NCI-H2171 (cell line): ENCODE measurements at regions not wholly inside any gene's neighbourhood (a gene's known extent, or its start where the extent isn't known, plus 50 kb on each side); places are given as distances from the start of the nearest gene placed in this dataset.

Source experiments
- DNase-seq: peaks from one replicate; lab custom pipeline; 2025; lab: John Stamatoyannopoulos, UW

DNA sequence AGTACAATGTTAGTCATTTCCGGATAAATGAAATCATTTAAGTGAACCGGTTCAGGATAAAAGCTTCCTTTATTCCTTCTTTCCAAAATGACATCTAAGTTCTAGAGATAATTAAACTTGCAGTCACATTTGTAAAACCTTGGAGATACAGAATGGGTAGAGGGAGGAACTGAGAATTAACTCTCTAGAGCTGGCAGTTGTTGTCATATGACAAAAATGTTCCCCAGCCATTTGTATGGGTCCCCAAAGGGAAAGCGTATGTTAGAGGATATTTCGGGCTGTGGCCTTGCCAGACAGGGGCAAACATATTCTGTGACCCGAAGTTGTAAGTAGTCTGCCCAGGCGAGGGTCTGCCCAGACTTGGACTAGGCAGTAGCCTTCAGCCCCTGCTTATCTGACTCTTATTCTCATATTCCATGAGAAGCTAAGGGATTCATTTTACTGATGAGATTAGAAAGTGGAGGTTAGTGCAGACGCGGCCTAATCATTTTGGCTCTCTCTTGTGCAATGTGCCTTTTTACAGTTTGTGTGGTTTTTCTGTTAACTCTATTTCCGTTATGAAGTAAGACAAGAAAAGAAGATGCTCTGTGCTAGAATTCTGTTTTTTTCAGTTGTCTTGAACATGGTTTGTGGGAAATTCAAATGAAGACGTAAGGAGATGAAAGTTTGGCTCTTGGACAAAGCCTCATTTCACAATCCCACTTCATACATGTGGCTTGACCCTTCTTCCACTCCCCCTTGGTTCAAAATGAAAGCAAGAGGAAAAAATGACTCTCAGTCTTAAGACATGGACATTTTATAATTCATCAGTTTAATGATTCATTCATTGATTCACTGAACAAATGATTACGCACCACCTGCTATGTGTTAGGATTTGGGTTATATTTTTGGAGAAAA is 2394.2 kb upstream of the AGA start:
- DNase-seq: no peak

DNA sequence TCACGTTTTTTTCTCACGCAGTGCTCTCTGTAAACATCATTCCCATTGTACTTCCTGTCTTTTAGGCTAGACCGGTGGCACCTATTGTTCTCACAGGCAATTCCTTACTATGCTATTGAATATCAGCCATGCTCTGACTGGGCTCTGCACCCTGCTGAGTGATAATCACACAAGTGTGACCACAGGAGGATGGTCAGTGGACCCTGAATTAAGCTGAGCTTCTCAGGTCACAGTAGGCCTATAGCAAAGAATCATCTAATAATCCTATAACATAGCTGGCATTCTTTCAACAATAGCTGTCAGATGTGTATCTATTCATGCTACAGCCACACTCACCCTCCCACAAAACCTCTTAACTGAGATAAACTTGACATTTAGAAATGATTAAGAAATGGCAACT is 2399.8 kb upstream of the TENM3 start:
- no peak for DNase-seq

GRCh38 chr4:179855469-179855868 is 2387.7 kb upstream of the TENM3 start:
- no peak for DNase-seq

DNA sequence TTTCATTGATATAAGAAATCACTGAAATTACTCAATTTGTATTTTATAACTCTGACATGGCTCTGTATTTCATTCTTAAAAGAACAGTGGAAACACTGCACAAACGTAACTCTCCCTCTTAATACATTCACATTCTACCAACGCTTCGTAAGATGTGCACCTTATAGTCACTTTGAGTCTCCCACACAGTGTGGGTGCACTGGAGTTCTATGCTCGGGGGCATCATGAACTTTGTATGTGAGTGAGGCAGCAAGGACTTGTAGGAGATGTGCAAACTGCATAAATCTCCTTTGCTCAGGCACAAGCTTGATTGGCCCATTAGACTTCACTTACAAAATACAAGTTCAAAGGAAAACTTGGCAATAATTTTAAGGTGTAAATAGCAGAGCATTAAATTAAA is 2385.0 kb upstream of the TENM3 start:
- no peak for DNase-seq

GRCh38 chr4:179867300-179867878 is 2375.8 kb upstream of the TENM3 start:
- DNase-seq: no peak

DNA sequence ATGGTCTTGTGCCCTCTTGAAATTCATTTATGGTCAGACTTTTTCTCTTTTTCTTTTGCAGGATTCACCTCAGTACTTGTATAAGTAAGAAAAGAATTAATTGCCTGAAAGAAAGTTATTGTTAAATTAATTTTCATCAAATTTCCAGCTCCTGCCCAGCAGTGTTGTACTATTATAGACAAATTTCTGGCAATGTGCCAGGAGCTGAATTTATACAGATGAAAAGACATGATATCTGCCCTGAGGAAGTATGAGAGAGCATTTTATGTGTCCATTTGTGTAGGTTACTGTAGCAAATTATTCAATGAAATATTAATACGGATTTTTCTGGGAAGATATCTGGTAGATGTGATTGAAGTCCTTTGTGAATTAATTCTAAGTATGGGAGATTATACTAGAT is 2371.5 kb upstream of the TENM3 start:
- no peak for DNase-seq

GRCh38 chr4:179872755-179873154 is 2370.4 kb upstream of the TENM3 start:
- DNase-seq: no peak

GRCh38 chr4:179880756-179881155 is 2362.4 kb upstream of the TENM3 start:
- DNase-seq: no peak

DNA sequence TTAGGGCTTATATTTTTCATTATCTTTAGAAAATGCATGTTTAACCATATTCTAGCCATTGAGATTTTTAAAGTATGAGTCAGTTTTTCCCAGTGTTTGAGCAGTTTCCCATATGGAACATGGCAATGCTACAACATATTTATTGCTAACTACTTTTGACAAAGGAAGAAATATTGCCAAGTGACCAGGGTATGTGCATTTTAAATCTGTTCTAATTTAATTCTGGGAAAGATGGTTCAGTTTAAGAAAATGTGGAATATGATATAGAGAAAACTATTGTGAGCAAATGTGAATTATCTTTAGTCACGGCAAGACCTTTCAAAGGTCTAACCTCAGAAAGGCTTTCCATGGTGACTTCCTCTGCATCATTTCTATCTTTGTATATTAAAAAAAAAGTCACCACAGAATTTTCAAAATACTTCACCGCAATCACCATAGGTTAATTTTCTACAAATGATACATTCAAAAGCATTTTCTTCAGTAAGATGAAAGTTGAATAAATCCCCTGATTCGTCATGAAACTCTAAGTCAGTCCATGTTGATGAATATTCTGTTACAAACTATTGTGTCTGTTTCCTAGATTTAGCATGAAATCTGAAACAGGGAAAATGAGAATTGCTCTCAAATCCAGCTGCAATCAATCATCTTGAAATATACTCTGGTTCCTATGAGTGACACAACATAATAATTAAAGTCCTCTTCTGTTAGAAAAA is 2349.0 kb upstream of the TENM3 start:
- DNase-seq: no peak

GRCh38 chr4:179919587-179919986 is 2323.6 kb upstream of the TENM3 start:
- DNase-seq: no peak

GRCh38 chr4:179927473-179927872 is 2315.7 kb upstream of the TENM3 start:
- no peak for DNase-seq

- DNase-seq: no peak
Observed at GRCh38 chr4:179941911-179942310, 2301.3 kb upstream of the TENM3 start.

DNA sequence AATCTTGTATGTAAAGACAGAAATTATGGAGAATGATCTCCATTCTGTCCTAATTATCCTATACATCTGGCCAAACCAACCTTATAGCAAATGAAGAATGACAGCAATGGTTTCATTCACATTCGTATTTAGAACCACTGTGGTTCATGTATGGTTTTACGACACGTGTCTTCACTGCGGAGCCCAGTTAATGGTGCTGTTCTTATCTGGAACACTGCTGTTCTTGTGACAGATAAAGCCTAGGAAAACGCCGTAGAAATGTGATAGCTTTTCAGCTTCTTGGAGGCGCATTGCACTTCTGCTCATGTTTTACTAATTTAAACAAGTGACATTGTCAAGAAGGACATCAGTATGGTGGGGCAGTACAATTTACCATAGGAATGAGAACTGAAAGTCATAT is 2266.4 kb upstream of the TENM3 start:
- DNase-seq: no peak

GRCh38 chr4:179977378-179977777 is 2265.8 kb upstream of the TENM3 start:
- DNase-seq: no peak

DNA sequence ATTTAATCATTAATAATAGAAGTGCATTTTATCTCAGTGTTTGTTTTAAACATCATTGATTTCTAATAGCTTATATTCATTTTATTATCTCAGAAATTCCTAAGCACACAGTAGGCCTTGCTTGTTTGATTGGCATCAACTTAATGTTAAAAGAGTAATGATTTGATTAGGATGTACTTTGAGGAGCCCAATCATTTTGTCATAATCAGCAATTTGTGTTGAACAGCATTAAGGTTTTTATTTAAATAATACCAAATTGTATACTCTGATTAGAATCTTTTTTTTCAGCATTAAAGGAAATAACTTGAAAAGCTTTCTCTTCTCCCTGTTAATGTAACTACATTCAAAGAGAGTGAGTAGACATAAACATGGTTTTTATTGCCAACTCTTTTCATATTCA is 2262.0 kb upstream of the TENM3 start:
- DNase-seq: no peak

DNA sequence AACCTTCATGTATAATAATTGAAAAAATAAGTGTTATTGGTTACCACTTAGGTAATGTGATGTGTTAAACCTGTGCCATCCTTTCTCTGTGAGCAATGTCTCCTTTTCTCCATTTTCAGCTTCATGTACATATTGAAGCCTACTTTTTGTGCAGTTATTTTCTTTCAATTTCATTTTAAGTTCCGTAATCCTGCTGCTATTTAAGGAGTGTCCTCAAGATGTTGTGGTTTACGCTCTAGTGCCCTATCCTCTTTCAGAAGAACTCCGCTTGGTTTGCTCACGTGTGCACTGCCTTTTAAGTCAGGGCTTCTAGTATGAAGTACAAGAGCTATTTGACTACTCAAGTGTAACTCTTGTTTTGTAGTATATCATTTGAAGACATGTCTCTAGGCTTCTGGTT is 2253.2 kb upstream of the TENM3 start:
- no peak for DNase-seq

DNA sequence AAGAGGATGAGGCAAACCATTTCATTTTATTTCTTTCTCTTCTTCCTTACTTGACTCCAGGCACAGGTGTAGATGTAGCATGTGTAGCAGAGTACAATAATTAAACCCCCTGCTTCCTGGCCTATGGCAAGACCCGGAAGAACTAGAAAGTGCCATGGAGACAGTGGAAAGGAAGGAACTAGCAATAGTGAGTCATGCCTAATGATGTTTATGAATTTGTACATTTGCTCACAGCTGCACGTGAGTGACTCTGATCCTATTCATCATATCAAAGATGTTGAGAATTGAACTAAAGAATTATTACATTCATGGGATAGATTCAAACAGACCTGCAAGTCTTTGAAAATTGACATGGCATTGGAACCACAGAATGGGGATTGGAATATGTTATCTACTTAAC is 2233.9 kb upstream of the TENM3 start:
- DNase-seq: no peak

DNA sequence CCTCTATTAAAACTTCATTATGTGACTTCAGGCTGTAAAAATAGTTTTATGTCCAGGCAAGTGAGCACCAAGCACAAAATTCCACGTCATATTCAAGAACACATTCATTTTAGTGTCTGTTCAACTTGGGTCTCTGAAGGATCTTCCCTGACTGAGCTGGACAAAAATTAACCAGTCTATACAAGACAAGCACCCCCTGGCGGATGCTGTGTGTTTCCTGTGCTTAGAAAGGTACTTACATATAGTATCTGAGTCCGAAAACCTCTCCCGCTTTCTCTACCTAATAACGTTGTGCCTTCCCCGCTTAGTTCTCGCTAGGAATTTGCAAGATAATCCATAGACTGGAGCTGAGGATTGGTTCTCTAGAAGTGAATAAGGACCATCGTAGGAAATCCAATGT is 2214.5 kb upstream of the TENM3 start:
- DNase-seq: peak; percentile 0

DNA sequence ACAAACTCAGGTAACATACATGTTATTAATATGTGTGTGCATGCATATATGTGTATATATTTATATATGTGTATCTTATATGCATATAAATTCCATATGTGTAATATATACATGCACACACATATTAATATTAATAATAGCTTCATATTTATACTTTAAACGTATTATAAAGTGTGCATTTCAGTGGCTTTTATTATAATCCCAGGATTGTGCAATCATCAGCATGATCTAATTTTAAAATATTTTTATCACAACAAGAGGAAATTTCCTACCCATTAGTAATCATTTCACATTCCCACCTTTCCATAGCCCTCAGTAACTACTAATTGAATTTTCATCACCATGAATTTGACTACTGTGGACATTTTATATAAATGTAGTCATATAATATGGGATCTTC is 2211.9 kb upstream of the TENM3 start:
- DNase-seq: no peak

DNA sequence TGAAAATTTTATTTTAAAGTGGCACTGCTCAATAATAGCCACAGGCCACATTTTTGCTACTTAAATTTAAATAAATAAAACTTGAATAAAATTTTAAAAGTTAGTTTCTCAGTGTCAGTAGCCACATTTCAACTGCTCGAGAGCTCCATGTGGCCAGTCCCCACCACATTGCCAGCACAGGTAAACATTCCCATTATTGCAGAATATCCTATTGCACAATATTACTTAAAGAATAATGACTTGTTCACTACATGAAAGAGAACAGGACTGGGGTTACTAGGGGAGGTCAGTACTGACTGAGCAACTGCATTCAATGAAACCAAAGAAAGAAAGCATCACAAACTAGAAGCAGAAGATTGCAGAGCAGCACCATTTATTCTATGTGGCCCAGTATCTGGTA is 2201.6 kb upstream of the TENM3 start:
- DNase-seq: no peak

DNA sequence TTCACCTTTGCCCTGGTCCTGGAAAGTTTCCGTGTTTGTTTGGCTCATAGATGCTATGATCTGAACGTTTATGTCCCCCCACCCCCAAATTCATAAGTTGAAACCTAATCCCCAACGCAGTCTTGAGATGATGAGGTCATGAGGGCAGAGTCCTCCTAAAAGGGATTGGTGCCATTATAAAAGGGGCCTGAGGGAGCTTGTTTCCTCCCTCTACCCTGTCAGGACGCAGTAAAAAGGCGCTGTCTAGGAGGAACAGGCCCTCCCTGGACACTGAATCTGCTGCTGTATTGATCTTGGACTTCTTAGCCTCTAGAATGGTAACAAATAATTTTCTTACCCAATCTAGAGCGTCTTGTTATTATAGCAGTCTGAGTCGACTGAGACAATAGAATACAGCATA is 2190.6 kb upstream of the TENM3 start:
- no peak for DNase-seq

- DNase-seq: no peak
Observed at GRCh38 chr4:180054291-180054690, 2188.9 kb upstream of the TENM3 start.

DNA sequence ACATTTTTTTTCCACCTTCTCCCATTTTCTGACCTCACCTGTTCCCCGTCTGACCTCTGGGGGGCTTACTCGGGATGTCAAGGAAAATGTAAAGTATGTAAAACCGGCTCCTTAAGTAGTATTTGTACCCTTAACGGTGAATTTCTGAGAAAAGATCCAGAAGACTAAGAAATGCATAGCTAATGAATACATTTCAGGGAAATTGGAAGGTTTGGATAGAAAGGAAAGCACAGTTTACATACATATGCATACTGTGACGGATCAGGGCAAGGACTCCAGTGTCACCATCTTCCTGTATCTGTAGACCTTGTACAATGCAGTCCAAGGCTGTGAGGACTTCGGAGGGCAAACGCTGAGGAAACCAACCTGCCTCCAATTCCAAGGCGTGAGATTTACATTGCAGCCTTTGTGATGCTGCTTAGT is 2185.9 kb upstream of the TENM3 start:
- no peak for DNase-seq
